H1 (cell line): ENCODE measurements at regions not wholly inside any gene's neighbourhood (a gene's known extent, or its start where the extent isn't known, plus 50 kb on each side); places are given as distances from the start of the nearest gene placed in this dataset.

Experiments used
- CHD7 ChIP-seq: fragments of 300-600 bp; sonication (generic); IDR thresholded peaks from 2 replicates; pipeline ENCODE4 v1.7.1; 2012; ENCODE audit warnings: low read length, moderate library complexity, mild to moderate bottlenecking, inconsistent platforms; ENCODE audit not compliant: insufficient replicate concordance
- CREB1 ChIP-seq: IDR thresholded peaks from 2 replicates; pipeline ENCODE4 v1.6.1; 2012; ENCODE audit warnings: inconsistent platforms
- EZH2 ChIP-seq: fragments of 200-600 bp; sonication (generic); IDR thresholded peaks from 2 replicates; pipeline ENCODE4 v1.7.1; 2012; ENCODE audit warnings: low read depth, mild to moderate bottlenecking, moderate library complexity, low read length, inconsistent platforms; ENCODE audit not compliant: severe bottlenecking
- JUND ChIP-seq: IDR thresholded peaks from 2 replicates; pipeline ENCODE4 v1.6.1; 2011; ENCODE audit warnings: mild to moderate bottlenecking, improper control_type of control experiment, low read length
- KDM4A ChIP-seq: IDR thresholded peaks from one replicate; pipeline ENCODE4 v1.7.1; 2012; ENCODE audit warnings: low read depth, mild to moderate bottlenecking, moderate library complexity, low read length, inconsistent platforms; ENCODE audit not compliant: severe bottlenecking
- MAX ChIP-seq: IDR thresholded peaks from 2 replicates; pipeline ENCODE4 v1.6.1; 2012; ENCODE audit warnings: inconsistent platforms
- SP4 ChIP-seq: IDR thresholded peaks from 2 replicates; pipeline ENCODE4 v1.6.1; 2012; ENCODE audit warnings: low read length, inconsistent platforms
- SUZ12 ChIP-seq: fragments of 200-600 bp; sonication (generic); IDR thresholded peaks from 2 replicates; pipeline ENCODE4 v1.6.1; 2012; ENCODE audit warnings: mild to moderate bottlenecking, inconsistent platforms, low read length, moderate library complexity, mixed read lengths
- TBP ChIP-seq: IDR thresholded peaks from 2 replicates; pipeline ENCODE4 v1.6.1; 2011; ENCODE audit warnings: low read depth, low read length, improper control_type of control experiment
- YY1 ChIP-seq: IDR thresholded peaks from 2 replicates; pipeline ENCODE4 v1.6.1; 2011; ENCODE audit warnings: low read depth, mild to moderate bottlenecking, low read length

GRCh38 chrX:18098763-18099162 lies 121.9 kb downstream of the BEND2 start (continued):
- TF ChIP-seq CHD7 (no peak), SP4 (no peak), JUND (no peak), SUZ12 (no peak), YY1 (no peak), KDM4A (no peak), MAX (no peak), EZH2 (no peak), TBP (no peak), CREB1 (no peak)
